Fibroblast of lung (primary cell): ENCODE measurements at regions not wholly inside any gene's neighbourhood (a gene's known extent, or its start where the extent isn't known, plus 50 kb on each side); places are given as distances from the start of the nearest gene placed in this dataset.

Source experiments
- EZH2 ChIP-seq: IDR thresholded peaks from 2 replicates; pipeline ENCODE4 v1.5.1; 2012; ENCODE audit warnings: low read length, control low read depth, mild to moderate bottlenecking; ENCODE audit errors: missing control alignments
- TF ChIP-seq, protein P1 (sequence below), 2 donors: IDR thresholded peaks in 1 of 2; conservative IDR thresholded peaks in 1 of 2; 1 replicate in 1 of 2; 2 replicates in 1 of 2; pipeline ENCODE4 v1.5.1; 2011 to 2012; ENCODE audit warnings: low read length in 2 of 2, control low read depth in 1 of 2, inconsistent platforms in 1 of 2, low read depth in 1 of 2, mild to moderate bottlenecking in 1 of 2

GRCh38 chr10:30531751-30532530 lies 97.6 kb downstream of the LYZL2 start:
- no peak for TF ChIP-seq EZH2
- TF ChIP-seq, protein P1, sequence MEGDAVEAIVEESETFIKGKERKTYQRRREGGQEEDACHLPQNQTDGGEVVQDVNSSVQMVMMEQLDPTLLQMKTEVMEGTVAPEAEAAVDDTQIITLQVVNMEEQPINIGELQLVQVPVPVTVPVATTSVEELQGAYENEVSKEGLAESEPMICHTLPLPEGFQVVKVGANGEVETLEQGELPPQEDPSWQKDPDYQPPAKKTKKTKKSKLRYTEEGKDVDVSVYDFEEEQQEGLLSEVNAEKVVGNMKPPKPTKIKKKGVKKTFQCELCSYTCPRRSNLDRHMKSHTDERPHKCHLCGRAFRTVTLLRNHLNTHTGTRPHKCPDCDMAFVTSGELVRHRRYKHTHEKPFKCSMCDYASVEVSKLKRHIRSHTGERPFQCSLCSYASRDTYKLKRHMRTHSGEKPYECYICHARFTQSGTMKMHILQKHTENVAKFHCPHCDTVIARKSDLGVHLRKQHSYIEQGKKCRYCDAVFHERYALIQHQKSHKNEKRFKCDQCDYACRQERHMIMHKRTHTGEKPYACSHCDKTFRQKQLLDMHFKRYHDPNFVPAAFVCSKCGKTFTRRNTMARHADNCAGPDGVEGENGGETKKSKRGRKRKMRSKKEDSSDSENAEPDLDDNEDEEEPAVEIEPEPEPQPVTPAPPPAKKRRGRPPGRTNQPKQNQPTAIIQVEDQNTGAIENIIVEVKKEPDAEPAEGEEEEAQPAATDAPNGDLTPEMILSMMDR (conservative IDR thresholded peaks at IDR 0.05 in 1 of 2, IDR thresholded peaks at IDR 0.05 in 1 of 2; ENCODE audit: low read depth in 1 of 2, low read length in 2 of 2): no peak
